ENCODE measurements at regions not wholly inside any gene's neighbourhood (a gene's known extent, or its start where the extent isn't known, plus 50 kb on each side); places are given as distances from the start of the nearest gene placed in this dataset.

GRCh38 chr13:26459276-26460131, 98.0 kb upstream of the WASF3 start:
- TF ChIP-seq CTCF (IDR thresholded peaks at IDR 0.05) (no peak), POLR2A (IDR thresholded peaks at IDR 0.05) (no peak)
